ENCODE measurements at regions not wholly inside any gene's neighbourhood (a gene's known extent, or its start where the extent isn't known, plus 50 kb on each side); places are given as distances from the start of the nearest gene placed in this dataset.
"Not testable (repeated sequence)": the region's sequence is repeated elsewhere in the genome, so short reads cannot be mapped to it uniquely, and the experiment has no call there.

DNA sequence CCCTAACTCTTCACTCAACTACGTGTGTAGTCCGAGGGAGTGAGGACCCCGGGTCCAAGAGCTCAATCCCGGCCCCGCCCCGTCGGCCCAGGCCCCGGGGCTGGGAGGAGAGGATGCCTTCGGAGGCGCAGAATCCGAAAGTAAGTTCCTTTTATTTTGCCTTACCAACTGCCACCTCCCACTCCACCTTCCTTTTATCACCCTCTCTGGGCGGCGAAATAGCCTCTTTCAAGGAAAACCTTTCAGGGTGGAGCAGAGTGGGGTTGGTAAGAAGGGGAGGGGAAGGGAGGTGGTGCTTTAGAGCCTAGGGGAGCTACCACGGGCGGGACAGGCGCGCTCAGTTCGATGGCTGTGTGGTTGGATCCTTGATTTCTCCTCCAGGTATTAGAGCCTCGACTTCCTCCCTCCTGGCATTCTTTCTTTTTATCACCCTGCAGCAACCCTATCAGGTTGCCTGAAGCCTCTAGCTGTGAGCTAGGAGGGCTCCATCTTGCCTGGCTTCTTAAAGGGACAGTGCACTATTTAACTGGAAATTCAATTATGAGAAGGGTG is 191.2 kb downstream of the RRAGB start:
- Mint-ChIP-seq H3K4me1 (peaks cover 19 to 32% (median 25%) of the 10 kb centered on the region in 3 donors), H3K4me3 (peak overlapping the region; percentile 88 to 98 (median 94)), H3K36me3 (no peaks in the 10 kb centered on the region), H3K27me3 (no peaks in the 10 kb centered on the region), H3K9me3 (peaks cover 0 to 2% (median 0%) of the 10 kb centered on the region in 7 donors), H3K27ac (peak overlapping the region; percentile 46 to 96 (median 91))
- peak; percentile 58 to 67 for ATAC-seq (ENCODE audit: low read depth in 2 of 2)
- DNase-seq: no peak

DNA sequence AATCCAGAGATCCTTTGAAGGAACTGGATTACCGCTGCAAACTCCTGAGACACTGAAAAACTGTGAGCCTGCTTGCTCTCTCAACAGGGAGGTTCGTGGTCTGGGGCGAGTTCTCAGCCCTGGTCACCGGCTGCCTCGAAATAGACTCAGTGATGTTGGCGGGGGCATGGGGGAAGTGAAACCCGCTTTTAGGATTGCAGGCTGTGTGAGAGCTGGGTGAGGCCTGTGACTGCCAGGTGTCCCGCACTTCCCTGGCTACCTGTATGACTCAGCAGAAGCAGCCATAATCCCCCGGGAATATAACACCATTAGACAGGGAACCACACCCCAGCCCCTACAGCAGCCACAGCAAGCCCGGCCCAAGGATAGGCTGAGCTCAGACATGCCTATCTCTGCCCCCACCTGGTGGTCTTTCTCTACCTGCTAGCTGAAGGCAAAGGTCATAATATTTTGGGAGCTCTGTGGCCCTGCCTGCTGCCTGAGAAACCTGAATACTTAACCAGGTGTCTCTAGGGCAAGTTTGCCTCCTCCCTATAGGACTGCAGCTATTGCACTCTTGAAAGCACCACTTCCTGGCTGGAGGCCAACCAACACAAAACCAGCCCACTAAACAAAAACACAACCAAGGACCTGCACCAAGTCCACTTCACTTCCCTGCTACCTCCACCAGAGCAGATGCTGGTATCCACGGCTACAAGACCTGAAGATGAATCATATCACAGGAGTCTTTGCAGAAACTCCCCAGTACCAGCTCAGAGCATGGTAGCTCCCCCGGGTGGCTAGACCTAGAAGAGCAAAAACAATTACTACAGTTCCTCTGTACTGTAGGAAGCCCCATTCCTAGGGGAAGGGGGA is 202.0 kb downstream of the RRAGB start:
- ATAC-seq (ENCODE audit: low read depth in 2 of 2): peak; percentile 96 to 98
- H3K27me3 Mint-ChIP-seq: no peaks in the 10 kb centered on the region
- H3K9me3 Mint-ChIP-seq: peaks cover 0 to 21% (median 7%) of the 10 kb centered on the region in 7 donors
- peaks cover 0 to 7% of the 10 kb centered on the region in 2 donors for H3K36me3 Mint-ChIP-seq
- H3K4me3 Mint-ChIP-seq: peak overlapping the region in 6 of 8 donors; percentile 44 to 76 (median 48)
- H3K4me1 Mint-ChIP-seq: peaks cover 20 to 33% (median 22%) of the 10 kb centered on the region in 3 donors
- peak; percentile 63 for DNase-seq
- H3K27ac Mint-ChIP-seq: peak overlapping the region; percentile 4 to 92 (median 80)

DNA sequence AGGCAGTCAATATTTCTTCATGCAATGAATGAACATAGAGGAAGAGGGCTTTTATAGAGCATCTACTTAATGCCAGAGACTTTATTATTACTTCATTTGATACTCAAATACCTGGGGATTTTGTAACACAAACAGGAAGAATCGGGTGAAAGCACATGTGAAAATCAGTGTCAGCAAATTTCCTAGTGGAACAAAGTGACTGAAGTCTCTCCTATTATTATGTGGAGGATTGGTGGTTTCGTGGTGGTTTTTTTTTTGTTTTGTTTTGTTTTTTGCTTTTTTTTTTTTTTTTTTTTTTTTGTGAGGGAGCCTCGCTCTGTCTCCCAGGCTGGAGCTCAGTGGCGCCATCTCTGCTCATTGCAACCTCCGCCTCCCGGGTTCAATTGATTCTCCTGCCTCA is 207.0 kb downstream of the RRAGB start:
- peaks cover 0 to 7% of the 10 kb centered on the region in 2 donors for H3K36me3 Mint-ChIP-seq
- DNase-seq (no peak), ATAC-seq (ENCODE audit: low read depth in 2 of 2) (no peak)
- H3K9me3 Mint-ChIP-seq: peaks cover 2 to 33% (median 7%) of the 10 kb centered on the region in 7 donors
- H3K27me3 Mint-ChIP-seq: no peaks in the 10 kb centered on the region
- H3K27ac Mint-ChIP-seq: peak overlapping the region in 1 of 6 donors; percentile 49
- peaks cover 9 to 21% (median 17%) of the 10 kb centered on the region in 3 donors for H3K4me1 Mint-ChIP-seq
- no peak overlapping the region for H3K4me3 Mint-ChIP-seq

DNA sequence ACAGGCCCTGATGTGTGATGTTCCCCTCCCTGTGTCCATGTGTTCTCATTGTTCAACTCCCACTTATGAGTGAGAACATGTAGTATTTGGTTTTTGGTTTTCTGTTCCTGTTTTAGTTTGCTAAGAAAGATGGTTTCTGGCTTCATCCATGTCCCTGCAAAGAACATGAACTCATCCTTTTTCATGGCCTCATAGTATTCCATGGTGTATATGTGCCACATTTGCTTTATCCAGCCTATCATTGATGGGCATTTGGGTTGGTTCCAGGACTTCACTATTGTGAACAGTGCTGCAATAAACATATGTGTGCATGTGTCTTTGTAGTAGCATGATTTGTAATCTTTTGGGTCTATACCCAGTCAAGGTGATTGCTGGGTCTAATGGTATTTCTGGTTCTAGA is 211.0 kb downstream of the RRAGB start:
- H3K36me3 Mint-ChIP-seq; H3K4me3 Mint-ChIP-seq; H3K27ac Mint-ChIP-seq; DNase-seq; H3K27me3 Mint-ChIP-seq; ATAC-seq (ENCODE audit: low read depth in 2 of 2): not testable (repeated sequence)
- Mint-ChIP-seq H3K9me3 (peaks cover 0 to 29% (median 7%) of the 10 kb centered on the region in 7 donors), H3K4me1 (peaks cover 8 to 33% (median 11%) of the 10 kb centered on the region in 3 donors)
